AG10803 (cell line): ENCODE measurements at regions not wholly inside any gene's neighbourhood (a gene's known extent, or its start where the extent isn't known, plus 50 kb on each side); places are given as distances from the start of the nearest gene placed in this dataset.
"Not testable (repeated sequence)": the region's sequence is repeated elsewhere in the genome, so short reads cannot be mapped to it uniquely, and the experiment has no call there.

Experiments used
- DNase-seq: peaks from one replicate; pipeline ENCODE4 v3.0.0; 2010; ENCODE audit warnings: low read depth
- H3K4me3 ChIP-seq: 2 replicates; pipeline ENCODE4 v1.5.1; 2011; ENCODE audit warnings: mild to moderate bottlenecking, low read length, control low read depth
- CTCF ChIP-seq: conservative IDR thresholded peaks from 2 replicates; pipeline ENCODE4 v1.5.1; 2011; ENCODE audit warnings: mild to moderate bottlenecking, low read length, control low read depth, inconsistent platforms

- H3K4me3 ChIP-seq, result no peak overlapping the region
- no peak for DNase-seq
- TF ChIP-seq CTCF, result no peak
These were observed 1092.5 kb upstream of the EPHA6 start for GRCh38 chr3:95721938-95722337.

GRCh38 chr3:95725770-95726169, 1088.6 kb upstream of the EPHA6 start:
- TF ChIP-seq CTCF, result no peak
- H3K4me3 ChIP-seq, result no peak overlapping the region

GRCh38 chr3:95731753-95732152, 1082.6 kb upstream of the EPHA6 start:
- no peak overlapping the region for H3K4me3 ChIP-seq
- no peak for TF ChIP-seq CTCF

More at GRCh38 chr3:95725770-95726169, 1088.6 kb upstream of the EPHA6 start:
- no peak for DNase-seq

GRCh38 chr3:95733336-95733735, 1081.1 kb upstream of the EPHA6 start:
- no peak for DNase-seq
- H3K4me3 ChIP-seq, result no peak overlapping the region
- no peak for TF ChIP-seq CTCF

More at GRCh38 chr3:95731753-95732152, 1082.6 kb upstream of the EPHA6 start:
- DNase-seq, result no peak

- DNase-seq, result no peak
- H3K4me3 ChIP-seq, result no peak overlapping the region
- no peak for TF ChIP-seq CTCF
These were observed 1076.3 kb upstream of the EPHA6 start for GRCh38 chr3:95738045-95738444.

GRCh38 chr3:95744896-95745295, 1069.5 kb upstream of the EPHA6 start:
- not testable (repeated sequence) for H3K4me3 ChIP-seq, DNase-seq

- no peak overlapping the region for H3K4me3 ChIP-seq
- no peak for DNase-seq
- no peak for TF ChIP-seq CTCF
These were observed 1064.3 kb upstream of the EPHA6 start for GRCh38 chr3:95750097-95750496.

GRCh38 chr3:95751509-95751908, 1062.9 kb upstream of the EPHA6 start:
- no peak for TF ChIP-seq CTCF
- no peak overlapping the region for H3K4me3 ChIP-seq
- DNase-seq, result no peak
